GM18505 (cell line): ENCODE measurements at regions not wholly inside any gene's neighbourhood (a gene's known extent, or its start where the extent isn't known, plus 50 kb on each side); places are given as distances from the start of the nearest gene placed in this dataset.

Experiments
- ATAC-seq: cut with Tn5 transposase; IDR thresholded peaks from one replicate; pipeline ENCODE4 v1.9.1; 2021; ENCODE audit not compliant: unreplicated experiment
- POLR2A ChIP-seq: IDR thresholded peaks from 4 replicates; pipeline ENCODE4 v1.6.1; 2011; ENCODE audit warnings: borderline replicate concordance; ENCODE audit not compliant: insufficient read depth, insufficient read length; ENCODE audit errors: extremely low read depth

- no peak for ATAC-seq
- TF ChIP-seq POLR2A: no peak
Measured at GRCh38 chr1:239817276-239817675, 274.4 kb upstream of the FMN2 start.

- no peak for ATAC-seq
- no peak for TF ChIP-seq POLR2A
Measured at GRCh38 chr1:239817801-239818200, 273.9 kb upstream of the FMN2 start.

GRCh38 chr1:239819096-239819495, 272.6 kb upstream of the FMN2 start:
- no peak for ATAC-seq
- no peak for TF ChIP-seq POLR2A

GRCh38 chr1:239819756-239820250, 271.9 kb upstream of the FMN2 start:
- no peak for ATAC-seq
- TF ChIP-seq POLR2A: no peak

GRCh38 chr1:239823852-239824251, 267.8 kb upstream of the FMN2 start:
- no peak for ATAC-seq
- no peak for TF ChIP-seq POLR2A

GRCh38 chr1:239826211-239826610, 265.5 kb upstream of the FMN2 start:
- no peak for TF ChIP-seq POLR2A
- ATAC-seq: no peak

GRCh38 chr1:239826736-239827135, 264.9 kb upstream of the FMN2 start:
- no peak for TF ChIP-seq POLR2A
- no peak for ATAC-seq

- TF ChIP-seq POLR2A: no peak
- ATAC-seq: no peak
Measured at GRCh38 chr1:239829535-239829934, 262.1 kb upstream of the FMN2 start.

GRCh38 chr1:239831577-239832355, 259.9 kb upstream of the FMN2 start:
- ATAC-seq: no peak
- TF ChIP-seq POLR2A: no peak

- ATAC-seq: no peak
- TF ChIP-seq POLR2A: no peak
Measured at GRCh38 chr1:239833723-239834122, 258.0 kb upstream of the FMN2 start.

GRCh38 chr1:239835946-239836440, 255.7 kb upstream of the FMN2 start:
- ATAC-seq: no peak
- TF ChIP-seq POLR2A: no peak

GRCh38 chr1:239840336-239840735, 251.3 kb upstream of the FMN2 start:
- no peak for TF ChIP-seq POLR2A
- ATAC-seq: no peak

GRCh38 chr1:239840790-239841189, 250.9 kb upstream of the FMN2 start:
- no peak for TF ChIP-seq POLR2A
- ATAC-seq: no peak

GRCh38 chr1:239841631-239842030, 250.1 kb upstream of the FMN2 start:
- ATAC-seq: no peak
- TF ChIP-seq POLR2A: no peak
